Mesenchymal stem cell (in vitro differentiated cells and primary cell): ENCODE measurements at regions not wholly inside any gene's neighbourhood (a gene's known extent, or its start where the extent isn't known, plus 50 kb on each side); places are given as distances from the start of the nearest gene placed in this dataset.

Experiments
- DNase-seq: peaks from one replicate; pipeline ENCODE4 v3.0.0-alpha.2; 2013
- H2AFZ ChIP-seq: one replicate; pipeline ENCODE4 v1.6.1; 2013; ENCODE audit warnings: low read depth, mild to moderate bottlenecking, control low read depth, inconsistent platforms, low read length, moderate library complexity
- H2AK5ac ChIP-seq: 2 replicates; pipeline ENCODE4 v1.6.1; 2013; ENCODE audit warnings: low read length, moderate library complexity, mild to moderate bottlenecking, inconsistent platforms; ENCODE audit not compliant: severe bottlenecking
- H2BK120ac ChIP-seq: one replicate; pipeline ENCODE4 v1.6.1; 2013; ENCODE audit warnings: low read depth, mild to moderate bottlenecking, inconsistent platforms, low read length, moderate library complexity
- H2BK12ac ChIP-seq, 2 experiments: one replicate each; pipeline ENCODE4 v1.6.1; 2013; ENCODE audit warnings: inconsistent platforms in 2 of 2, low read length in 2 of 2, mild to moderate bottlenecking in 2 of 2, moderate library complexity in 2 of 2, control low read depth in 1 of 2
- H2BK15ac ChIP-seq: one replicate; pipeline ENCODE4 v1.6.1; 2013; ENCODE audit warnings: mild to moderate bottlenecking, low read depth, inconsistent platforms; ENCODE audit not compliant: poor library complexity, severe bottlenecking
- H2BK5ac ChIP-seq: 2 replicates; pipeline ENCODE4 v1.6.1; 2013; ENCODE audit warnings: low read depth, mild to moderate bottlenecking, low read length, control low read depth, inconsistent platforms; ENCODE audit not compliant: poor library complexity, severe bottlenecking
- H3K14ac ChIP-seq, 2 experiments: one replicate each; pipeline ENCODE4 v1.6.1; 2013; ENCODE audit warnings: inconsistent platforms in 2 of 2, low read length in 2 of 2, control low read depth in 1 of 2, mild to moderate bottlenecking in 1 of 2, moderate library complexity in 1 of 2
- H3K18ac ChIP-seq, 2 experiments: one replicate each; pipeline ENCODE4 v1.6.1; 2013; ENCODE audit warnings: inconsistent platforms in 2 of 2, low read length in 2 of 2, control low read depth in 1 of 2, low read depth in 1 of 2, mild to moderate bottlenecking in 1 of 2
- H3K23ac ChIP-seq, 2 experiments: one replicate each; pipeline ENCODE4 v1.6.1; 2013; ENCODE audit warnings: inconsistent platforms in 2 of 2, low read length in 2 of 2, mild to moderate bottlenecking in 2 of 2, moderate library complexity in 2 of 2, control low read depth in 1 of 2
- H3K27ac ChIP-seq: 2 replicates; pipeline ENCODE4 v1.5.1; 2013; ENCODE audit warnings: mild to moderate bottlenecking, moderate library complexity, low read length, control low read depth, inconsistent platforms; ENCODE audit not compliant: poor library complexity, severe bottlenecking
- H3K27me3 ChIP-seq, 2 experiments: 2 replicates each; pipeline versions ENCODE4 v1.6.1 to v1.7.0; 2013; ENCODE audit warnings: low read length in 2 of 2, mild to moderate bottlenecking in 2 of 2, moderate library complexity in 2 of 2, control low read depth in 1 of 2, inconsistent platforms in 1 of 2; ENCODE audit not compliant: control insufficient read depth in 1 of 2, insufficient read depth in 1 of 2
- H3K36me3 ChIP-seq, 2 experiments: 2 replicates each; pipeline versions ENCODE4 v1.6.1 to v1.7.0; 2013; ENCODE audit warnings: low read length in 2 of 2, control low read depth in 1 of 2, inconsistent platforms in 1 of 2, low read depth in 1 of 2, mild to moderate bottlenecking in 1 of 2; ENCODE audit not compliant: insufficient read depth in 2 of 2, control insufficient read depth in 1 of 2
- H3K4ac ChIP-seq, 2 experiments: one replicate each; pipeline ENCODE4 v1.6.1; 2013; ENCODE audit warnings: inconsistent platforms in 2 of 2, low read length in 2 of 2, mild to moderate bottlenecking in 2 of 2, moderate library complexity in 2 of 2, control low read depth in 1 of 2, low read depth in 1 of 2
- H3K4me1 ChIP-seq: 2 replicates; pipeline ENCODE4 v1.6.1; 2013; ENCODE audit warnings: low read depth, low read length, control low read depth; ENCODE audit not compliant: control insufficient read depth, insufficient read depth
- H3K4me2 ChIP-seq: 2 replicates; pipeline ENCODE4 v1.6.1; 2013; ENCODE audit warnings: low read length, mild to moderate bottlenecking, inconsistent platforms; ENCODE audit not compliant: poor library complexity, severe bottlenecking
- H3K4me3 ChIP-seq, 2 experiments: 2 replicates each; pipeline versions ENCODE4 v1.5.1 to v1.7.0; 2013; ENCODE audit warnings: low read length in 2 of 2, mild to moderate bottlenecking in 2 of 2, control low read depth in 1 of 2, low read depth in 1 of 2; ENCODE audit not compliant: insufficient read depth in 1 of 2
- H3K79me1 ChIP-seq: replicated peaks from 2 replicates; pipeline ENCODE4 v1.6.1; 2013; ENCODE audit warnings: mild to moderate bottlenecking, control low read depth, low read length, inconsistent platforms; ENCODE audit not compliant: poor library complexity, severe bottlenecking
- H3K9ac ChIP-seq: 2 replicates; pipeline ENCODE4 v1.7.0; 2013; ENCODE audit warnings: mild to moderate bottlenecking, low read length, moderate library complexity
- H3K9me3 ChIP-seq: 2 replicates; pipeline ENCODE4 v1.7.0; 2013; ENCODE audit warnings: mild to moderate bottlenecking, low read length; ENCODE audit not compliant: control insufficient read depth
- H4K8ac ChIP-seq: one replicate; pipeline ENCODE4 v1.6.1; 2013; ENCODE audit warnings: inconsistent platforms, mild to moderate bottlenecking, low read length, moderate library complexity
- H4K91ac ChIP-seq: one replicate; pipeline ENCODE4 v1.6.1; 2013; ENCODE audit warnings: mild to moderate bottlenecking, low read length, inconsistent platforms
- WGBS: methylation state at CpG from one replicate; pipeline ENCODE4 v1.1.7; 2013; ENCODE audit warnings: mixed read lengths; 5-methylcytosine and 5-hydroxymethylcytosine counted together

- no peak overlapping the region for H4K91ac ChIP-seq
- no peak overlapping the region for H3K27ac ChIP-seq
- H3K4ac ChIP-seq, result no peak overlapping the region
- no peak overlapping the region for H3K23ac ChIP-seq
- no peaks in the 10 kb centered on the region for H3K27me3 ChIP-seq
- no peak for DNase-seq
- no peak overlapping the region for H3K9ac ChIP-seq
- no peak overlapping the region for H3K4me3 ChIP-seq
- no peaks in the 10 kb centered on the region for H3K9me3 ChIP-seq
- no peak overlapping the region for H3K4me2 ChIP-seq
- no peaks in the 10 kb centered on the region for H3K4me1 ChIP-seq
- H3K79me1 ChIP-seq, result no peaks in the 10 kb centered on the region
- 84% methylated on average over 14 of the region's 14 CpGs for WGBS
- no peak overlapping the region for H2BK12ac ChIP-seq
- no peak overlapping the region for H2BK120ac ChIP-seq
- H2BK5ac ChIP-seq, result no peak overlapping the region
- H3K14ac ChIP-seq, result no peak overlapping the region
- no peaks in the 10 kb centered on the region for H3K36me3 ChIP-seq
- H2AK5ac ChIP-seq, result no peak overlapping the region
- H2AFZ ChIP-seq, result no peak overlapping the region
- no peak overlapping the region for H2BK15ac ChIP-seq
- no peak overlapping the region for H3K18ac ChIP-seq
- H4K8ac ChIP-seq, result no peak overlapping the region
These were observed 634.3 kb downstream of the BRD1 start for GRCh38 chr22:49193348-49193747.

- Histone ChIP-seq H3K9me3 (no peaks in the 10 kb centered on the region), H3K4me2 (no peak overlapping the region), H2AK5ac (no peak overlapping the region), H2BK12ac (no peak overlapping the region), H3K27ac (no peak overlapping the region), H4K8ac (no peak overlapping the region), H3K18ac (no peak overlapping the region), H3K79me1 (no peaks in the 10 kb centered on the region), H2BK5ac (no peak overlapping the region), H3K23ac (no peak overlapping the region), H3K4me1 (no peaks in the 10 kb centered on the region), H2BK120ac (no peak overlapping the region), H3K14ac (no peak overlapping the region), H3K27me3 (no peaks in the 10 kb centered on the region), H3K36me3 (no peaks in the 10 kb centered on the region), H2BK15ac (no peak overlapping the region), H3K9ac (no peak overlapping the region), H4K91ac (no peak overlapping the region), H3K4ac (no peak overlapping the region), H3K4me3 (no peak overlapping the region), H2AFZ (no peak overlapping the region)
- no peak for DNase-seq
- WGBS, result 77% methylated on average over 8 of the region's 8 CpGs
These were observed 634.8 kb downstream of the BRD1 start for GRCh38 chr22:49192857-49193250.

GRCh38 chr22:49192180-49192856 is 635.4 kb downstream of the BRD1 start:
- Histone ChIP-seq H3K18ac (no peak overlapping the region), H2BK15ac (no peak overlapping the region), H3K27me3 (no peaks in the 10 kb centered on the region), H2AK5ac (no peak overlapping the region), H3K79me1 (no peaks in the 10 kb centered on the region), H3K23ac (no peak overlapping the region), H3K4me1 (no peaks in the 10 kb centered on the region), H2BK12ac (no peak overlapping the region), H3K27ac (no peak overlapping the region), H3K4ac (no peak overlapping the region), H4K8ac (no peak overlapping the region), H3K9me3 (no peaks in the 10 kb centered on the region), H3K14ac (no peak overlapping the region), H3K9ac (no peak overlapping the region), H2BK120ac (no peak overlapping the region), H2BK5ac (no peak overlapping the region), H4K91ac (no peak overlapping the region), H3K4me3 (no peak overlapping the region), H2AFZ (no peak overlapping the region), H3K36me3 (no peaks in the 10 kb centered on the region), H3K4me2 (no peak overlapping the region)
- 82% methylated on average over 21 of the region's 25 CpGs for WGBS
- no peak for DNase-seq

- Histone ChIP-seq H2BK12ac (no peak overlapping the region), H3K23ac (no peak overlapping the region), H3K14ac (no peak overlapping the region), H3K9me3 (no peaks in the 10 kb centered on the region), H2AK5ac (no peak overlapping the region), H3K36me3 (no peaks in the 10 kb centered on the region), H2BK5ac (no peak overlapping the region), H3K79me1 (no peaks in the 10 kb centered on the region), H3K18ac (no peak overlapping the region), H2BK15ac (no peak overlapping the region), H2BK120ac (no peak overlapping the region), H2AFZ (no peak overlapping the region), H3K4me2 (no peak overlapping the region), H4K91ac (no peak overlapping the region), H4K8ac (no peak overlapping the region), H3K4ac (no peak overlapping the region), H3K4me1 (no peaks in the 10 kb centered on the region), H3K27me3 (no peaks in the 10 kb centered on the region), H3K27ac (no peak overlapping the region), H3K4me3 (no peak overlapping the region), H3K9ac (no peak overlapping the region)
- WGBS, result 74% methylated on average over 16 of the region's 16 CpGs
- no peak for DNase-seq
These were observed 636.1 kb downstream of the BRD1 start for GRCh38 chr22:49191506-49191980.
